Activated naive CD8-positive, alpha-beta T cell treated with anti-CD3 and anti-CD28 coated beads, Interleukin-2, amount 50 U/mL, for 24 hours (primary cell): ENCODE measurements at regions not wholly inside any gene's neighbourhood (a gene's known extent, or its start where the extent isn't known, plus 50 kb on each side); places are given as distances from the start of the nearest gene placed in this dataset.

Experiments used
- ATAC-seq: fragments of 150-1000 bp; cut with Tn5 transposase; one replicate; pipeline ENCODE4 v1.10.0; 2021
- DNase-seq: peaks from one replicate; pipeline ENCODE4 v3.0.0; 2021
- H3K27ac Mint-ChIP-seq: one replicate; pipeline ENCODE4 v1.8.0; 2021; ENCODE audit warnings: mild to moderate bottlenecking, mixed read lengths
- H3K27me3 Mint-ChIP-seq: one replicate; pipeline ENCODE4 v1.8.0; 2021; ENCODE audit warnings: mixed read lengths
- H3K36me3 Mint-ChIP-seq: one replicate; pipeline ENCODE4 v1.8.0; 2021; ENCODE audit warnings: low read depth, mixed read lengths
- H3K4me1 Mint-ChIP-seq: one replicate; pipeline ENCODE4 v1.8.0; 2021; ENCODE audit warnings: mixed read lengths
- H3K4me3 Mint-ChIP-seq: one replicate; pipeline ENCODE4 v1.8.0; 2021; ENCODE audit warnings: mild to moderate bottlenecking, moderate library complexity, mixed read lengths
- H3K9me3 Mint-ChIP-seq: one replicate; pipeline ENCODE4 v1.8.0; 2021; ENCODE audit warnings: mixed read lengths

GRCh38 chr18:60445341-60445740, 72.8 kb upstream of the MC4R start:
- no peaks in the 10 kb centered on the region for H3K4me1 Mint-ChIP-seq
- H3K36me3 Mint-ChIP-seq = no peaks in the 10 kb centered on the region
- no peak for ATAC-seq
- H3K9me3 Mint-ChIP-seq = peaks cover 9% of the 10 kb centered on the region
- H3K27me3 Mint-ChIP-seq = no peaks in the 10 kb centered on the region
- no peak overlapping the region for H3K27ac Mint-ChIP-seq
- DNase-seq = no peak
- no peak overlapping the region for H3K4me3 Mint-ChIP-seq

- Mint-ChIP-seq H3K27me3 (no peaks in the 10 kb centered on the region), H3K9me3 (peaks cover 9% of the 10 kb centered on the region), H3K4me3 (no peak overlapping the region), H3K36me3 (no peaks in the 10 kb centered on the region), H3K4me1 (no peaks in the 10 kb centered on the region), H3K27ac (no peak overlapping the region)
- ATAC-seq = no peak
- no peak for DNase-seq
Measured at GRCh38 chr18:60446821-60447220, 74.2 kb upstream of the MC4R start.

GRCh38 chr18:60448487-60449267, 76.1 kb upstream of the MC4R start:
- H3K36me3 Mint-ChIP-seq = no peaks in the 10 kb centered on the region
- no peaks in the 10 kb centered on the region for H3K4me1 Mint-ChIP-seq
- ATAC-seq (no peak), DNase-seq (no peak)
- no peaks in the 10 kb centered on the region for H3K27me3 Mint-ChIP-seq
- peaks cover 9% of the 10 kb centered on the region for H3K9me3 Mint-ChIP-seq
- no peak overlapping the region for H3K27ac Mint-ChIP-seq
- H3K4me3 Mint-ChIP-seq = no peak overlapping the region

GRCh38 chr18:60452421-60452820, 79.8 kb upstream of the MC4R start:
- ATAC-seq (no peak), DNase-seq (no peak)
- Mint-ChIP-seq H3K4me3 (no peak overlapping the region), H3K27ac (no peak overlapping the region), H3K4me1 (no peaks in the 10 kb centered on the region), H3K27me3 (no peaks in the 10 kb centered on the region), H3K36me3 (no peaks in the 10 kb centered on the region), H3K9me3 (peaks cover 16% of the 10 kb centered on the region)

- no peak overlapping the region for H3K4me3 Mint-ChIP-seq
- no peaks in the 10 kb centered on the region for H3K4me1 Mint-ChIP-seq
- DNase-seq (no peak), ATAC-seq (no peak)
- no peaks in the 10 kb centered on the region for H3K9me3 Mint-ChIP-seq
- no peaks in the 10 kb centered on the region for H3K36me3 Mint-ChIP-seq
- no peak overlapping the region for H3K27ac Mint-ChIP-seq
- no peaks in the 10 kb centered on the region for H3K27me3 Mint-ChIP-seq
Measured at GRCh38 chr18:60466677-60467076, 94.1 kb upstream of the MC4R start.

- H3K36me3 Mint-ChIP-seq = no peaks in the 10 kb centered on the region
- no peaks in the 10 kb centered on the region for H3K27me3 Mint-ChIP-seq
- no peak overlapping the region for H3K27ac Mint-ChIP-seq
- ATAC-seq = no peak
- no peaks in the 10 kb centered on the region for H3K4me1 Mint-ChIP-seq
- no peak overlapping the region for H3K4me3 Mint-ChIP-seq
- no peaks in the 10 kb centered on the region for H3K9me3 Mint-ChIP-seq
- DNase-seq = no peak
Measured at GRCh38 chr18:60469387-60470100, 97.0 kb upstream of the MC4R start.

- no peaks in the 10 kb centered on the region for H3K27me3 Mint-ChIP-seq
- H3K4me1 Mint-ChIP-seq = no peaks in the 10 kb centered on the region
- no peaks in the 10 kb centered on the region for H3K36me3 Mint-ChIP-seq
- no peaks in the 10 kb centered on the region for H3K9me3 Mint-ChIP-seq
- ATAC-seq (no peak), DNase-seq (no peak)
- no peak overlapping the region for H3K4me3 Mint-ChIP-seq
- H3K27ac Mint-ChIP-seq = no peak overlapping the region
Measured at GRCh38 chr18:60471652-60472051, 99.1 kb upstream of the MC4R start.

- H3K27ac Mint-ChIP-seq = no peak overlapping the region
- H3K4me1 Mint-ChIP-seq = no peaks in the 10 kb centered on the region
- no peaks in the 10 kb centered on the region for H3K36me3 Mint-ChIP-seq
- DNase-seq = no peak
- H3K4me3 Mint-ChIP-seq = no peak overlapping the region
- H3K27me3 Mint-ChIP-seq = no peaks in the 10 kb centered on the region
- no peak for ATAC-seq
- peaks cover 5% of the 10 kb centered on the region for H3K9me3 Mint-ChIP-seq
Measured at GRCh38 chr18:60485201-60485600, 112.6 kb upstream of the MC4R start.

GRCh38 chr18:60493066-60493465, 120.5 kb upstream of the MC4R start:
- no peak overlapping the region for H3K4me3 Mint-ChIP-seq
- DNase-seq = no peak
- no peaks in the 10 kb centered on the region for H3K36me3 Mint-ChIP-seq
- no peaks in the 10 kb centered on the region for H3K4me1 Mint-ChIP-seq
- H3K9me3 Mint-ChIP-seq = no peaks in the 10 kb centered on the region
- no peaks in the 10 kb centered on the region for H3K27me3 Mint-ChIP-seq
- ATAC-seq = no peak
- no peak overlapping the region for H3K27ac Mint-ChIP-seq

GRCh38 chr18:60499675-60500074, 127.1 kb upstream of the MC4R start:
- H3K36me3 Mint-ChIP-seq = no peaks in the 10 kb centered on the region
- DNase-seq (no peak), ATAC-seq (no peak)
- H3K4me3 Mint-ChIP-seq = no peak overlapping the region
- H3K27ac Mint-ChIP-seq = no peak overlapping the region
- no peaks in the 10 kb centered on the region for H3K27me3 Mint-ChIP-seq
- H3K4me1 Mint-ChIP-seq = no peaks in the 10 kb centered on the region
- peaks cover 7% of the 10 kb centered on the region for H3K9me3 Mint-ChIP-seq

- Mint-ChIP-seq H3K36me3 (no peaks in the 10 kb centered on the region), H3K27ac (no peak overlapping the region), H3K27me3 (no peaks in the 10 kb centered on the region), H3K9me3 (peaks cover 7% of the 10 kb centered on the region), H3K4me1 (no peaks in the 10 kb centered on the region), H3K4me3 (no peak overlapping the region)
- ATAC-seq (no peak), DNase-seq (no peak)
Measured at GRCh38 chr18:60500960-60501359, 128.4 kb upstream of the MC4R start.

GRCh38 chr18:60502591-60502990, 130.0 kb upstream of the MC4R start:
- H3K4me1 Mint-ChIP-seq = no peaks in the 10 kb centered on the region
- H3K9me3 Mint-ChIP-seq = peaks cover 7% of the 10 kb centered on the region
- H3K36me3 Mint-ChIP-seq = no peaks in the 10 kb centered on the region
- DNase-seq (no peak), ATAC-seq (no peak)
- H3K27me3 Mint-ChIP-seq = no peaks in the 10 kb centered on the region
- H3K4me3 Mint-ChIP-seq = no peak overlapping the region
- no peak overlapping the region for H3K27ac Mint-ChIP-seq

- H3K27me3 Mint-ChIP-seq = no peaks in the 10 kb centered on the region
- ATAC-seq = no peak
- H3K9me3 Mint-ChIP-seq = peaks cover 7% of the 10 kb centered on the region
- DNase-seq = no peak
- no peak overlapping the region for H3K27ac Mint-ChIP-seq
- H3K4me3 Mint-ChIP-seq = no peak overlapping the region
- no peaks in the 10 kb centered on the region for H3K4me1 Mint-ChIP-seq
- no peaks in the 10 kb centered on the region for H3K36me3 Mint-ChIP-seq
Measured at GRCh38 chr18:60503199-60503598, 130.6 kb upstream of the MC4R start.

GRCh38 chr18:60506190-60506589, 133.6 kb upstream of the MC4R start:
- Mint-ChIP-seq H3K27me3 (no peaks in the 10 kb centered on the region), H3K27ac (no peak overlapping the region), H3K4me1 (no peaks in the 10 kb centered on the region), H3K9me3 (no peaks in the 10 kb centered on the region), H3K36me3 (no peaks in the 10 kb centered on the region), H3K4me3 (no peak overlapping the region)
- no peak for ATAC-seq
- no peak for DNase-seq

GRCh38 chr18:60506682-60507081, 134.1 kb upstream of the MC4R start:
- Mint-ChIP-seq H3K4me1 (no peaks in the 10 kb centered on the region), H3K9me3 (no peaks in the 10 kb centered on the region), H3K27me3 (no peaks in the 10 kb centered on the region), H3K36me3 (no peaks in the 10 kb centered on the region), H3K27ac (no peak overlapping the region), H3K4me3 (no peak overlapping the region)
- ATAC-seq (no peak), DNase-seq (no peak)
